A549 (cell line): ENCODE measurements at regions not wholly inside any gene's neighbourhood (a gene's known extent, or its start where the extent isn't known, plus 50 kb on each side); places are given as distances from the start of the nearest gene placed in this dataset.
"Not testable (repeated sequence)": the region's sequence is repeated elsewhere in the genome, so short reads cannot be mapped to it uniquely, and the experiment has no call there.

Experiments
- ATAC-seq, 2 experiments: fragments of 200-7000 bp in 1 of 2; fragments of >200 bp in 1 of 2; cut with Nextera tagmentation in 1 of 2; cut with Tn5 transposase in 1 of 2; 3 replicates each; pipeline versions ENCODE4 v1.8.0 to v1.9.1; 2018 to 2020; ENCODE audit warnings: mild to moderate bottlenecking in 1 of 2, moderate library complexity in 1 of 2
- CTCF ChIA-PET: fragments of 300-600 bp; sonication (Branson Sonifier 250); formaldehyde crosslinking; extraction: SDS; loops from one replicate; lab custom pipeline; 2021; ENCODE audit warnings: antibody characterized with exemption, inconsistent platforms; lab: Yijun Ruan, JAX
- POLR2A ChIA-PET: fragments of 350-600 bp; formaldehyde crosslinking; extraction: SDS; loops from one replicate; lab custom pipeline; 2021; ENCODE audit warnings: antibody characterized with exemption, inconsistent platforms; lab: Yijun Ruan, JAX
- DNase-seq, 2 experiments: peaks; one replicate each; pipeline versions ENCODE4 v3.0.0 to v3.0.0-alpha.2; 2011 to 2016; ENCODE audit warnings: low read depth in 1 of 2, low spot score in 1 of 2
- FAIRE-seq: peaks from 2 replicates; lab custom pipeline; 2011; peaks lifted over from hg19 to GRCh38; lab: Jason Lieb, UNC
- H3K27ac ChIP-seq, 2 experiments: fragments of >200 bp; sonication (Bioruptor Twin); formaldehyde crosslinking; 3 replicates each; pipeline ENCODE4 v1.5.1; 2016 to 2017
- H3K4me1 ChIP-seq: fragments of >200 bp; sonication (Bioruptor Twin); formaldehyde crosslinking; 3 replicates; pipeline ENCODE4 v1.6.1; 2016
- H3K4me2 ChIP-seq: fragments of >200 bp; sonication (Bioruptor Twin); formaldehyde crosslinking; 3 replicates; pipeline ENCODE4 v1.6.1; 2016
- H3K4me3 ChIP-seq: fragments of >200 bp; sonication (Bioruptor Twin); formaldehyde crosslinking; 3 replicates; pipeline ENCODE4 v1.5.1; 2016
- H3K9me3 ChIP-seq: fragments of >200 bp; sonication (Bioruptor Twin); formaldehyde crosslinking; 3 replicates; pipeline ENCODE4 v1.6.1; 2016
- ATOH8 ChIP-seq: fragments of 250-450 bp; sonication (Bioruptor Pico); IDR thresholded peaks from 2 replicates; pipeline ENCODE4 v1.5.0; 2020; ENCODE audit warnings: low read depth, mild to moderate bottlenecking, moderate library complexity
- BHLHE40 ChIP-seq: IDR thresholded peaks from 2 replicates; pipeline ENCODE4 v1.6.1; 2012; ENCODE audit warnings: low read depth, low read length, inconsistent platforms
- CEBPB ChIP-seq, 2 experiments: fragments of >200 bp in 1 of 2; sonication (Bioruptor Twin) in 1 of 2; formaldehyde crosslinking in 1 of 2; IDR thresholded peaks; 2 replicates each; pipeline ENCODE4 v1.6.1; 2012 to 2016
- EHMT2 ChIP-seq: fragments of 200-600 bp; sonication (generic); IDR thresholded peaks from 2 replicates; pipeline ENCODE4 v1.6.1; 2016; ENCODE audit warnings: antibody characterized with exemption, low read depth, mild to moderate bottlenecking, moderate library complexity
- ELK1 ChIP-seq: fragments of 150-350 bp; IDR thresholded peaks from 2 replicates; pipeline ENCODE4 v1.6.1; 2014; ENCODE audit warnings: low read depth, mild to moderate bottlenecking, low read length
- FOSL2 ChIP-seq, 2 experiments: fragments of 450-650 bp in 1 of 2; fragments of >200 bp in 1 of 2; sonication (Bioruptor Twin) in 1 of 2; formaldehyde crosslinking; IDR thresholded peaks; 2 replicates each; pipeline versions ENCODE4 v1.5.0 to v1.6.1; 2016 to 2020; ENCODE audit warnings: mild to moderate bottlenecking in 1 of 2, moderate library complexity in 1 of 2
- HDAC2 ChIP-seq: fragments of 200-600 bp; sonication (generic); IDR thresholded peaks from 2 replicates; pipeline ENCODE4 v1.6.1; 2016
- HOXB13 ChIP-seq: fragments of 250-450 bp; sonication (Bioruptor Pico); IDR thresholded peaks from 2 replicates; pipeline ENCODE4 v1.5.0; 2020; ENCODE audit warnings: low read depth, mild to moderate bottlenecking, moderate library complexity
- MAX ChIP-seq: IDR thresholded peaks from 2 replicates; pipeline ENCODE4 v1.6.1; 2012
- NFE2L2 ChIP-seq: fragments of 150-350 bp; conservative IDR thresholded peaks from 2 replicates; pipeline ENCODE4 v1.6.1; 2014; ENCODE audit warnings: low read length
- NR3C1 ChIP-seq: fragments of >200 bp; sonication (Bioruptor Twin); formaldehyde crosslinking; IDR thresholded peaks from 3 replicates; pipeline ENCODE4 v1.6.1; 2017
- RCOR1 ChIP-seq: fragments of 150-350 bp; IDR thresholded peaks from 2 replicates; pipeline ENCODE4 v1.6.1; 2014; ENCODE audit warnings: antibody characterized with exemption, low read length, low read depth
- REST ChIP-seq: fragments of 200-600 bp; sonication (generic); IDR thresholded peaks from 2 replicates; pipeline ENCODE4 v1.6.1; 2016; ENCODE audit warnings: antibody characterized with exemption, mild to moderate bottlenecking, moderate library complexity
- RNF2 ChIP-seq: fragments of 200-600 bp; sonication (generic); IDR thresholded peaks from 2 replicates; pipeline ENCODE4 v1.6.1; 2016; ENCODE audit warnings: low read depth, mild to moderate bottlenecking, antibody characterized with exemption, moderate library complexity, borderline replicate concordance
- SREBF2 ChIP-seq: fragments of 450-650 bp; IDR thresholded peaks from 2 replicates; pipeline ENCODE4 v1.6.1; 2014; ENCODE audit warnings: mild to moderate bottlenecking, moderate library complexity
- WGBS: methylation state at CpG from one replicate; pipeline ENCODE4 v1.1.6; 2017; ENCODE audit errors: missing lambda C conversion rate; 5-methylcytosine and 5-hydroxymethylcytosine counted together

- CTCF ChIA-PET = interaction anchor here (1.0 to 1.9 kb wide), 3 partner anchors 12 to 53 kb away, joined by 3 to 6 read pairs (median 5); partner anchors contain the start of gene PARP1
- Histone ChIP-seq H3K27ac (no peak overlapping the region), H3K4me1 (no peaks in the 10 kb centered on the region), H3K9me3 (peaks cover 19% of the 10 kb centered on the region; the same call in 2 of the 3 replicates), H3K4me2 (no peak overlapping the region), H3K4me3 (no peak overlapping the region)
- TF ChIP-seq RCOR1 = no peak
- no peak for TF ChIP-seq EHMT2
- TF ChIP-seq BHLHE40 = no peak
- no peak for TF ChIP-seq HDAC2
- TF ChIP-seq CEBPB (IDR thresholded peaks at IDR 0.05) = no peak
- DNase-seq (no peak), FAIRE-seq (no peak), ATAC-seq (no peak)
- POLR2A ChIA-PET = no interaction called here
- WGBS = 54% methylated on average over 4 of the region's 4 CpGs
Observed at GRCh38 chr1:226461087-226461486, 53.2 kb upstream of the PARP1 start.

- CTCF ChIA-PET = no interaction called here
Observed at GRCh38 chr1:226463925-226464586, 56.2 kb upstream of the PARP1 start.

GRCh38 chr1:226464587-226464971 lies 56.7 kb upstream of the PARP1 start:
- H3K4me3 ChIP-seq, H3K4me1 ChIP-seq, CTCF ChIA-PET, DNase-seq, ATAC-seq, H3K4me2 ChIP-seq, H3K27ac ChIP-seq, FAIRE-seq, POLR2A ChIA-PET: not testable (repeated sequence)
- H3K9me3 ChIP-seq = peaks cover 12% of the 10 kb centered on the region; the same call in 2 of the 3 replicates
- 66% methylated on average over 2 of the region's 2 CpGs for WGBS

More at GRCh38 chr1:226463925-226464586, 56.2 kb upstream of the PARP1 start:
- H3K4me3 ChIP-seq = no peak overlapping the region
- 46% methylated on average over 18 of the region's 25 CpGs for WGBS
- no peak for ATAC-seq
- H3K4me1 ChIP-seq = no peaks in the 10 kb centered on the region
- FAIRE-seq = no peak
- no peak overlapping the region for H3K4me2 ChIP-seq
- H3K9me3 ChIP-seq = peaks cover 15% of the 10 kb centered on the region; the same call in 2 of the 3 replicates
- no peak overlapping the region for H3K27ac ChIP-seq
- POLR2A ChIA-PET = no interaction called here
- TF ChIP-seq SREBF2 = no peak
- TF ChIP-seq HOXB13 (CRISPR knock-in tag) = no peak
- no peak for TF ChIP-seq BHLHE40
- no peak for TF ChIP-seq MAX
- TF ChIP-seq RNF2 = no peak
- no peak for TF ChIP-seq ATOH8 (CRISPR knock-in tag)
- no peak for TF ChIP-seq ELK1
- TF ChIP-seq REST = no peak
- TF ChIP-seq FOSL2 (IDR thresholded peaks at IDR 0.05) = no peak
- no peak for TF ChIP-seq FOSL2 (CRISPR knock-in tag; IDR thresholded peaks at IDR 0.05)
- no peak for TF ChIP-seq NFE2L2
- no peak for TF ChIP-seq NR3C1
- TF ChIP-seq, all 56 proteins: peak for 0
- no peak for DNase-seq
